GM18502 (cell line): ENCODE measurements at regions not wholly inside any gene's neighbourhood (a gene's known extent, or its start where the extent isn't known, plus 50 kb on each side); places are given as distances from the start of the nearest gene placed in this dataset.

Source experiments
- ATAC-seq: cut with Tn5 transposase; IDR thresholded peaks from one replicate; pipeline ENCODE4 v1.9.1; 2021; ENCODE audit warnings: mild to moderate bottlenecking; ENCODE audit not compliant: unreplicated experiment, poor library complexity

- ATAC-seq = no peak
Observed at GRCh38 chr19:29367791-29368222, 154.9 kb upstream of the UQCRFS1 start.

DNA sequence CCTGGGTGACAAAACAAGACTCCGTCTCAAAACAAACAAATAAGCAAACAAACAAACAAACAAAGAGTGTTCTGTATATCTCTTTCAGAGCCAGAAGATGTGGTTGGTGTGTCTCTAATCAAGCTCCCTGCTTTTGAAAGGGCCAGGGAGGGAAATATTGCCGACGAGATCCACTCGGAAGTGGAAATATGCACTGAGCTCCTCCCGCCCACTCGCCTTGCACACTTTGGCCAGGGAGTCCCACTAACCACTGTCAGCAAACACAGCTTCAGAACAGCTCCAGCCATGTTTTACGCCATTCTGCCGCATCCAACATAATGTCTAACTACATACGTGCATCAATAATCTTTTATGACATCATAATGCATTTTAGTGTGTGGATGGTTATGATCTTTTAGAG is 155.5 kb upstream of the VSTM2B start:
- ATAC-seq = no peak

GRCh38 chr19:29371251-29372090 is 154.3 kb upstream of the VSTM2B start:
- ATAC-seq = no peak

DNA sequence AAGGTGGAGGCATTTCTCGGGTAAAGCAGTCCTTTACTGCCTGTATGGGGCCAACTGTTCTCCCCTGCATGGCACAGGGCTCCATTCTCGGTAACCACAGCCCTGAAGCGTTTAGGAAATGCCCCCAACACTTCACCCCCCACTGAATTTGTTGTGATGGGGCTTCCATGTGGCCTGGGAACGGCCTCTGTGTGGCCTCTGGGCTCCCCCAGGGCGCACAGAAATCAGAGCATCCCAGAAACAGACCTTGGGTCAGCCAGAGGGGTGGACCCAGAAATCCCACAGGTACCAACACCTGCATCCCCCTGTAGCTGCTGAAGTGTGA is 153.7 kb upstream of the VSTM2B start:
- ATAC-seq = no peak

- no peak for ATAC-seq
Observed at GRCh38 chr19:29372461-29372860, 153.3 kb upstream of the VSTM2B start.

DNA sequence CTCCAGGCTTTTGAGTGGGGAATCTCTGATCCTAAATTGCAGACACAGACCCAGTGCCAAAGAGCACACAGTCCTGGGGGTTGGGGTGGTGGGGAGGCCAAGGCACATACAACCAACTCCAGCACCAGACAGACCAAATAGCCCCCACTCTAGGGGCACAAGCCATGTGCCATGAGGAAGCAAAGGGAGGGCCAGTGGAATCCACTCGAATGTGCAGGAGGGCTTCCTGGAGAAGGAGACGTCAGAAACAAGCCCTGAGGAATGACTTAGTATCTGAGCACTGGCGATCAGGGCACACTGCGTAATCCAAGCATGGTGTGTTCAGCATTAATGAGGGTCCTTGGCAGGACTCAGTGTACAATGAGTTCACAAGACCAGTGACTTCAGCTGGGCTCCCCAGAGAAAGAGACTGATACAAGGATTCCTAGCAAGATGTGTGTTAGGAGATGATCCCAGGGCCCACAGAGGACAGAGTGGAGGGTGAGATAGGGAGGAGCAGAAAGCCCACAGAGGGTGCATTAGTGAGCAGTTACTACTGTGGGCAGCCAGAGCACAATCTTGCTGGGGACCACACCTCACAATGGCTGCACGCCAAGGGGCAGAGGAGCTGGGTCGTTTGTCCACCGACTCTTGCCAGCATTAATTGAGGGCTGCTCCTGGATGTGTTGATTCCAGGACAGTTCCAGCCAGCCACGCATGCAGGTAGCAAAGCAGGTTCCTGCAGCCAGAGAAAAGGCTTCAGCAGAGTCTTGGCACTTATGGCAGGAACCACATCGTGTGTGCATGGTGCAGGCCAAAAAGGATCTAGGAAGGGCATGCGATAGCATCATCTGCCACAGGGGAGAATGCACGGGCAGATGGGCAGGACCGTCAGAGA is 152.6 kb upstream of the VSTM2B start:
- no peak for ATAC-seq

GRCh38 chr19:29375429-29376119 is 150.2 kb upstream of the VSTM2B start:
- no peak for ATAC-seq

GRCh38 chr19:29376855-29377354 is 148.9 kb upstream of the VSTM2B start:
- ATAC-seq = no peak

- no peak for ATAC-seq
Observed at GRCh38 chr19:29378126-29378525, 147.7 kb upstream of the VSTM2B start.

DNA sequence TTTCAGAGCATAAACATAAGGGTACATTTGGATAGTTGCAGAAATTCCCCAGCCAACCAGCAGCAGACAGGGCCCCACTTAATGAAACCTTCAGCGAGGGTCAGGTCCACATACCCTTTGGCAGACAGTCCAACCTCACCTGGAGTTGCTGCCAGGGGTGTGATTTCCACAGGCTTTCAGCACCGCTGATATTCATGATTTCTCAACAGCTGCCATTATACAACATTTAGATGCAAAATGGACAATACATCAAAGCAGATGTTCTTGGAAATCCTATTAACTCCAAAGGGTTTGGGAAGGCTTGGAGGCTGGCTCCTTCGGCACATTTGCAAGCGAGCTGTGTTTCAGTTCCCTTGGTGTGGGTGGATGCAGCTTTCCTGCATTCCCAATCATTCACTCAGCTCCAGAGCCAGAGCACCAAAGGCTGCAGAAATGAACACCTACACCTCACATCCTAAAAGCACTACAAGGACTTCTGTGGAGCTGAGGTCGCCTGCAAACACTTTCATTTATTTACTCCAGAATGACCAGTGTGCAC is 147.2 kb upstream of the VSTM2B start:
- ATAC-seq = no peak

- no peak for ATAC-seq
Observed at GRCh38 chr19:29379257-29380021, 146.4 kb upstream of the VSTM2B start.

DNA sequence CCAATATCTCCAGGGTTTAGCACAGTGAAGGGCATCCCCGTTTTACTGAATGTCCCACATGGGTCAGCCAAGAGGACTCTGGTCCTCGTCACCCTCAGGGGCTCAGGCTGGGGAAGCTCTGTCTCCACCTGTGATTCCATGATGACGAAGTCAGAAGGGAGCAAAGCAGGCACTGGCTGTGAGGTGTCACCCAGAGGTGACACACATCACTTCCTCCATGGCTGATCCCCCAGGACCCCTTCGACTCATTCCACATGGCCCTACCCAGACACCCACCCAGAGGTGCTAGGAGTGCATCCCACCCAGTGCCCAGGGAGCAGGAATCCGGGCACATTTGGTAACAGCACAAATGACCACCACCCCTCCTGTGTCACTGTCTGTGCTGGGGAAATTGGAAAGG is 145.2 kb upstream of the VSTM2B start:
- no peak for ATAC-seq

DNA sequence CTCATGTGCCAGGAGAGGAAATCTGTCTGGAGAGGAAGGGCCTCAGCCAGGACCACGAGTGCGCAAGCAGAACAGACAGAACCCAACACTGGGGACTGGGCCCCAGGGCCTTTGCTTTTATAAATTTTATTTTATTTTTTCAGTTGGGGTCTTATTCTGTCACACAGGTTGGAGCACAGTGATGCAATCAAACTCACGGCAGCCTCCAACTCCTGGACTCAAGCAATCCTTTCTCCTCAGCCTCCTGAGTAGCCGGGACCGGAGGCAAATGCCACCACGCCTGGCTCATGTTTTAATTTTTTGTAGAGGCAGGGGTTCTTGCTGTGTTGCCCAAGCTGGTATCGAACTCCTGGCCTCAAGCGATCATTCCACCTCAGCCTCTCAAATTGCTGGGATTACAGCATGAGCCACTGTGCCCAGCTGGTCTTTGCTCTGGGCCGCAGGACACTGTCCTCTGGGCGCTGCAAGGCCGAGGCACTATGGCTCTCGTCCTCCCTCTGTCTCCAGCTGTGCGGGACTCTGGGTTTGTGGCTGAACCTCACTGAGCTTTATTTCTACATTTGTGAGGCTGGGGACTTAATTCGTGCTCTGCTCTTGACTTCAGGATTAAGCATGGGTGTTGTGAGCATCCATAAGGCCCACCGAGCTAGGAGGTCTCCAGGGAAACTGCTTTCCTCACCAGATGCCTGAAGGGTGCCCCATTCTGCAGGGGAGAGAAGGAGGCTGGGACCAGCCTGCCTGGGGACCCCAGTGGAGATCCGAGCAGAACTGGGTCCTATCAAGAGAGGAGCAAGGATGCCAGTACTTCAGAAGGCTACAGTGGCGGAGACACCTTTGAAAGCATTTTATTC is 144.2 kb upstream of the VSTM2B start:
- ATAC-seq = no peak

- no peak for ATAC-seq
Observed at GRCh38 chr19:29383696-29384095, 142.1 kb upstream of the VSTM2B start.

GRCh38 chr19:29384656-29385055 is 141.1 kb upstream of the VSTM2B start:
- no peak for ATAC-seq

- ATAC-seq = no peak
Observed at GRCh38 chr19:29385191-29385795, 140.5 kb upstream of the VSTM2B start.

- no peak for ATAC-seq
Observed at GRCh38 chr19:29386970-29387369, 138.8 kb upstream of the VSTM2B start.

- ATAC-seq = no peak
Observed at GRCh38 chr19:29387586-29387985, 138.2 kb upstream of the VSTM2B start.
